Tibial nerve (tissue), 4 donors: ENCODE measurements at regions not wholly inside any gene's neighbourhood (a gene's known extent, or its start where the extent isn't known, plus 50 kb on each side); places are given as distances from the start of the nearest gene placed in this dataset. TPM values are rescaled to one million over a fixed set of nuclear protein-coding genes. Genes with fewer than 3 reads are reported as not detected.

Experiments used
- DNase-seq, 2 donors: peaks; one replicate each; pipeline ENCODE4 v3.0.0-alpha.2; 2019; ENCODE audit warnings: low spot score in 2 of 2
- H3K27ac ChIP-seq, 4 donors: fragments of 200-600 bp; sonication (generic) in 3 of 4; one replicate each; pipeline ENCODE4 v1.5.1; 2017 to 2019; ENCODE audit warnings: mild to moderate bottlenecking in 1 of 4
- H3K27me3 ChIP-seq, 2 donors: fragments of 200-600 bp; sonication (generic) in 1 of 2; one replicate each; pipeline versions ENCODE4 v1.5.1 to v1.6.0; 2017 to 2019
- H3K36me3 ChIP-seq, 3 donors: fragments of 200-600 bp; sonication (generic); one replicate each; pipeline ENCODE4 v1.5.1; 2018 to 2019
- H3K4me1 ChIP-seq, 4 donors: fragments of 200-600 bp; sonication (generic) in 3 of 4; one replicate each; pipeline ENCODE4 v1.5.1; 2017 to 2019
- H3K4me3 ChIP-seq, 4 donors: fragments of 200-600 bp; sonication (generic) in 3 of 4; one replicate each; pipeline ENCODE4 v1.5.1; 2017 to 2019; ENCODE audit warnings: mild to moderate bottlenecking in 1 of 4, moderate library complexity in 1 of 4
- H3K9me3 ChIP-seq, 4 donors: fragments of 200-600 bp; sonication (generic) in 3 of 4; one replicate each; pipeline ENCODE4 v1.5.1; 2017 to 2019
- EP300 ChIP-seq, 2 donors: sonication (generic); formaldehyde crosslinking; IDR thresholded peaks; one replicate each; pipeline ENCODE4 v1.6.1; 2017; ENCODE audit warnings: antibody characterized with exemption in 2 of 2, mild to moderate bottlenecking in 1 of 2
- POLR2A ChIP-seq, 2 donors: fragments of 450-650 bp; IDR thresholded peaks; one replicate each; pipeline ENCODE4 v1.6.1; 2017; ENCODE audit warnings: antibody characterized with exemption in 2 of 2, mild to moderate bottlenecking in 2 of 2, moderate library complexity in 2 of 2
- WGBS, 2 donors: methylation state at CpG; one replicate each; pipeline ENCODE4 v1.1.5; 2018; 5-methylcytosine and 5-hydroxymethylcytosine counted together
- small RNA-seq: library from RNA; depleted of rRNA; stranded (forward); fragments of <200 nt; gene quantifications from one replicate; pipeline ENCODE3, GENCODE V24; 2016
- TF ChIP-seq, protein P1 (sequence below), 5 experiments: fragments of 200-600 bp in 3 of 5; fragments of 450-650 bp in 2 of 5; sonication (generic) in 3 of 5; IDR thresholded peaks; one replicate each; pipeline ENCODE4 v1.5.1; 2016 to 2019; ENCODE audit warnings: antibody characterized with exemption in 5 of 5, mild to moderate bottlenecking in 3 of 5, moderate library complexity in 2 of 5

DNA sequence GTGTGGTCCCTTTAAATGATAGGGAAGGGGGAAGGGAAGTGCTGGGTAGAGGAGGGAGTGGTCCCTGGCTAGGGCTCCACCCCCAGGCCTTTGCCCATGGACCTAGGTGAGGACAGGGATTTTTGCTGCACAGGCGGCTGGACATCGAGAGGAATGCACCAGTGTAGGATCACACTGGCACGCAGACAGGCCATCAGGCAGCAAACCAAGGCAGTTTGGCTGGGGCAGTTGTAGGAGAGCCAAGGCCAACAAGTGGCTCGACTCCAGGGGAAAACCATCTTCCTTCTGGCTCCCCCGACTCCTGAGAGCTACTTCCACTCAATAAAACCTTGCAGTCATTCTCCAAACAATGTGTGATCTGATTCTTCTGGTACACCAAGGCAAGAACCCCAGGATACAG is 402.0 kb upstream of the LRRTM1 start:
- TF ChIP-seq, protein P1, sequence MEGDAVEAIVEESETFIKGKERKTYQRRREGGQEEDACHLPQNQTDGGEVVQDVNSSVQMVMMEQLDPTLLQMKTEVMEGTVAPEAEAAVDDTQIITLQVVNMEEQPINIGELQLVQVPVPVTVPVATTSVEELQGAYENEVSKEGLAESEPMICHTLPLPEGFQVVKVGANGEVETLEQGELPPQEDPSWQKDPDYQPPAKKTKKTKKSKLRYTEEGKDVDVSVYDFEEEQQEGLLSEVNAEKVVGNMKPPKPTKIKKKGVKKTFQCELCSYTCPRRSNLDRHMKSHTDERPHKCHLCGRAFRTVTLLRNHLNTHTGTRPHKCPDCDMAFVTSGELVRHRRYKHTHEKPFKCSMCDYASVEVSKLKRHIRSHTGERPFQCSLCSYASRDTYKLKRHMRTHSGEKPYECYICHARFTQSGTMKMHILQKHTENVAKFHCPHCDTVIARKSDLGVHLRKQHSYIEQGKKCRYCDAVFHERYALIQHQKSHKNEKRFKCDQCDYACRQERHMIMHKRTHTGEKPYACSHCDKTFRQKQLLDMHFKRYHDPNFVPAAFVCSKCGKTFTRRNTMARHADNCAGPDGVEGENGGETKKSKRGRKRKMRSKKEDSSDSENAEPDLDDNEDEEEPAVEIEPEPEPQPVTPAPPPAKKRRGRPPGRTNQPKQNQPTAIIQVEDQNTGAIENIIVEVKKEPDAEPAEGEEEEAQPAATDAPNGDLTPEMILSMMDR (IDR thresholded peaks at IDR 0.05) = no peak
- TF ChIP-seq EP300 (IDR thresholded peaks at IDR 0.05) (no peak), POLR2A (IDR thresholded peaks at IDR 0.05) (no peak)
- no peak overlapping the region for H3K4me3 ChIP-seq
- H3K9me3 ChIP-seq = no peaks in the 10 kb centered on the region
- WGBS, 2 donors = 66 to 72% methylated on average over 5 of the region's 5 CpGs
- no peaks in the 10 kb centered on the region for H3K27me3 ChIP-seq
- no peak overlapping the region for H3K27ac ChIP-seq
- no peaks in the 10 kb centered on the region for H3K36me3 ChIP-seq
- no peak for DNase-seq
- no peaks in the 10 kb centered on the region for H3K4me1 ChIP-seq

DNA sequence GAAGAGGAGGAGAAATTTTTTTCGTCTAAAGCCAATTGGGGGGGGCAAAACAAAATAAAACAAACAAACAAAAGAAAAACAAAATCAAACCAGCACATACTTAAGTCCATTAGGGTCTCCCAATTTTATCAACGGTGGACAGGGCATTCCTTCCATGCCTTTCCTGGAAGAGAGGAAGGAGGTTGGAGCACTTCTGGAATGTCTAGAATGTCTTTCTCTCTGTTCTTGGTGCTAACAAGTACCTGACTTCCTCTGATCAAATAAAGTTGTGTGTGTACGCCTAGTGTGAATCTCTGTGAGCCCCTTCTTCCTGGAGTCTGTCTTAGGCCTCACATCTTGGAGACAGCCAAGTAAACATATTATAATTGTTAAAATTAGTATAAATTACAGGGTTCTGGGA is 399.0 kb upstream of the LRRTM1 start:
- no peak for DNase-seq
- Histone ChIP-seq H3K27me3 (no peaks in the 10 kb centered on the region), H3K4me3 (no peak overlapping the region), H3K36me3 (no peaks in the 10 kb centered on the region), H3K4me1 (no peaks in the 10 kb centered on the region), H3K27ac (no peak overlapping the region), H3K9me3 (no peaks in the 10 kb centered on the region)
- no peak for TF ChIP-seq POLR2A (IDR thresholded peaks at IDR 0.05)
- TF ChIP-seq, protein P1 (IDR thresholded peaks at IDR 0.05) = no peak
- no peak for TF ChIP-seq EP300 (IDR thresholded peaks at IDR 0.05)
- 51 to 64% methylated on average over 3 of the region's 3 CpGs for WGBS, 2 donors

DNA sequence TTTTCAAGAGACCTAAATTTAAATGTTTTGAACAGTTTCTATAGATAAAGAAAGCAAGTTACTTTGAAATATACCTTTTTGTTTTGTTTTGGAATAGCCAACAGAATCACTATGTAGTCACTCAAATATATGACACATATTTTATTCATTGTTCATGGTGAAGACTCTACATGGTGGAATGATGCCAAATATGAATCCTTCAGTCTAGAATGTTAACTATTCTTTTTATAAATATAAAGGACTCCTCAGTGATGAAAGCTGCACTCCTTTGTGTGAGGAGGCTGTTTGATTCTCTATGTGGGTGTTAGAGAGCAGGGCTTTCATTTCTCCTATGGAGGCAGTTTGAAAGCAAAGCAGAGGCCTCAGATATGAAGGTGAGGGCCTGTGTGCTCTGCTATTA is 396.4 kb upstream of the LRRTM1 start:
- Histone ChIP-seq H3K4me3 (no peak overlapping the region), H3K36me3 (no peaks in the 10 kb centered on the region), H3K27ac (no peak overlapping the region), H3K4me1 (no peaks in the 10 kb centered on the region), H3K9me3 (no peaks in the 10 kb centered on the region), H3K27me3 (no peaks in the 10 kb centered on the region)
- no peak for DNase-seq
- TF ChIP-seq, protein P1 (IDR thresholded peaks at IDR 0.05) = no peak
- TF ChIP-seq POLR2A (IDR thresholded peaks at IDR 0.05) (no peak), EP300 (IDR thresholded peaks at IDR 0.05) (no peak)

Small RNA genes lying in the stretch of these regions (small RNA-seq; reads per million reads assigned to genes)
- gene AC013262.1 (not detected), gene AC138623.1 (not detected), gene RF00019 (not detected), gene RN7SL201P (not detected), gene RNA5SP99 (not detected), gene RNU6-1312P (not detected), gene RNU6-685P (not detected), gene RPL37P10 (not detected)
